SK-N-MC (cell line): ENCODE measurements at regions not wholly inside any gene's neighbourhood (a gene's known extent, or its start where the extent isn't known, plus 50 kb on each side); places are given as distances from the start of the nearest gene placed in this dataset.

Experiments
- FOXP2 ChIP-seq: optimal IDR thresholded peaks from 2 replicates; pipeline ENCODE3; 2011; ENCODE audit warnings: mild to moderate bottlenecking, moderate library complexity; ENCODE audit not compliant: insufficient read depth; ENCODE audit errors: extremely low read length, control extremely low read depth
- POLR2AphosphoS5 ChIP-seq: IDR thresholded peaks from 2 replicates; pipeline ENCODE4 v1.6.1; 2012; ENCODE audit warnings: mild to moderate bottlenecking, low read depth, low read length, borderline replicate concordance

DNA sequence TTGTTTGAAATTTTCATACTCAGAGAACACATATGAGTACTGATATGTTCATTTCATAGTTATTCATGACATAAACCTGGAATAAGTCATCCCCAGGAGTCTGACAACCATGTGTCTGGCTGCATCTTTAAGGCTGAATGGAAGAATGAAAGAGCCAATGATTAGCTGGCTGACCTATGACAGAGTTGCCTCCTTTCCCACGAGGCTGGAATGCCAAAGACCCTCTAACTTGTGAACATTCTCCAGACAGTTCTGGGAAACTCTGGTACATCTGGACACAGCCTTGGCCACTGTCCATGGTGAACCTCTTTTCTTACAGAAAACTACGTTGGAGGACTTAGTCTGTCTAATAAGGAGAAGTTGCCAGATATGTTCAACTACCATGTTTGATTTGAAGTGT lies 380.8 kb upstream of the MKI67 start:
- TF ChIP-seq POLR2AphosphoS5, result no peak
- TF ChIP-seq FOXP2, result no peak
